ENCODE measurements at regions not wholly inside any gene's neighbourhood (a gene's known extent, or its start where the extent isn't known, plus 50 kb on each side); places are given as distances from the start of the nearest gene placed in this dataset.

GRCh38 chr1:177783051-177783450 is 186.8 kb downstream of the SEC16B start:
- no peak overlapping the region for H3K4me3 Mint-ChIP-seq
- no peak for DNase-seq (ENCODE audit: low spot score in 2 of 2)
- H3K27ac Mint-ChIP-seq, result no peak overlapping the region
- H3K9me3 Mint-ChIP-seq, result peaks cover 25% of the 10 kb centered on the region
- H3K4me1 Mint-ChIP-seq, result no peaks in the 10 kb centered on the region
- H3K36me3 Mint-ChIP-seq, result no peaks in the 10 kb centered on the region
- no peak for ATAC-seq

- DNase-seq (ENCODE audit: low spot score in 2 of 2) (no peak), ATAC-seq (no peak)
These were observed 189.7 kb downstream of the SEC16B start for GRCh38 chr1:177780096-177780700.

GRCh38 chr1:177779166-177779965 is 190.5 kb downstream of the SEC16B start:
- no peaks in the 10 kb centered on the region for H3K4me1 Mint-ChIP-seq
- no peak for ATAC-seq
- no peak overlapping the region for H3K4me3 Mint-ChIP-seq
- H3K27ac Mint-ChIP-seq, result no peak overlapping the region
- no peak for DNase-seq (ENCODE audit: low spot score in 2 of 2)
- no peaks in the 10 kb centered on the region for H3K36me3 Mint-ChIP-seq
- H3K9me3 Mint-ChIP-seq, result peaks cover 19% of the 10 kb centered on the region

More at GRCh38 chr1:177780096-177780700, 189.7 kb downstream of the SEC16B start:
- H3K27ac Mint-ChIP-seq, result no peak overlapping the region
- H3K9me3 Mint-ChIP-seq, result peaks cover 19% of the 10 kb centered on the region
- no peaks in the 10 kb centered on the region for H3K36me3 Mint-ChIP-seq
- no peak overlapping the region for H3K4me3 Mint-ChIP-seq
- no peaks in the 10 kb centered on the region for H3K4me1 Mint-ChIP-seq

GRCh38 chr1:177775924-177776323 is 193.9 kb downstream of the SEC16B start:
- Mint-ChIP-seq H3K4me3 (no peak overlapping the region), H3K27ac (no peak overlapping the region), H3K36me3 (no peaks in the 10 kb centered on the region), H3K4me1 (no peaks in the 10 kb centered on the region), H3K9me3 (peaks cover 15% of the 10 kb centered on the region)
- no peak for ATAC-seq
- no peak for DNase-seq (ENCODE audit: low spot score in 2 of 2)

- Mint-ChIP-seq H3K9me3 (peaks cover 7% of the 10 kb centered on the region), H3K4me1 (no peaks in the 10 kb centered on the region), H3K4me3 (no peak overlapping the region), H3K27ac (no peak overlapping the region), H3K36me3 (no peaks in the 10 kb centered on the region)
- ATAC-seq, result no peak
- no peak for DNase-seq (ENCODE audit: low spot score in 2 of 2)
These were observed 197.4 kb downstream of the SEC16B start for GRCh38 chr1:177772386-177772960.

- DNase-seq (ENCODE audit: low spot score in 2 of 2) (no peak), ATAC-seq (no peak)
- peaks cover 7% of the 10 kb centered on the region for H3K9me3 Mint-ChIP-seq
- H3K4me1 Mint-ChIP-seq, result no peaks in the 10 kb centered on the region
- no peaks in the 10 kb centered on the region for H3K36me3 Mint-ChIP-seq
- H3K27ac Mint-ChIP-seq, result no peak overlapping the region
- H3K4me3 Mint-ChIP-seq, result no peak overlapping the region
These were observed 198.2 kb downstream of the SEC16B start for GRCh38 chr1:177771688-177772087.

- H3K4me3 Mint-ChIP-seq, result no peak overlapping the region
- DNase-seq (ENCODE audit: low spot score in 2 of 2) (no peak), ATAC-seq (no peak)
- no peaks in the 10 kb centered on the region for H3K36me3 Mint-ChIP-seq
- no peaks in the 10 kb centered on the region for H3K4me1 Mint-ChIP-seq
- H3K27ac Mint-ChIP-seq, result no peak overlapping the region
- H3K9me3 Mint-ChIP-seq, result peaks cover 13% of the 10 kb centered on the region
These were observed 199.8 kb downstream of the SEC16B start for GRCh38 chr1:177770096-177770495.

- DNase-seq (ENCODE audit: low spot score in 2 of 2) (no peak), ATAC-seq (no peak)
- peaks cover 20% of the 10 kb centered on the region for H3K9me3 Mint-ChIP-seq
- peaks cover 4% of the 10 kb centered on the region for H3K36me3 Mint-ChIP-seq
- no peaks in the 10 kb centered on the region for H3K4me1 Mint-ChIP-seq
- no peak overlapping the region for H3K27ac Mint-ChIP-seq
- H3K4me3 Mint-ChIP-seq, result no peak overlapping the region
These were observed 213.9 kb downstream of the SEC16B start for GRCh38 chr1:177755851-177756560.

GRCh38 chr1:177754603-177755002 is 215.3 kb downstream of the SEC16B start:
- H3K4me1 Mint-ChIP-seq, result no peaks in the 10 kb centered on the region
- peaks cover 23% of the 10 kb centered on the region for H3K9me3 Mint-ChIP-seq
- ATAC-seq, result no peak

GRCh38 chr1:177753655-177754054 is 216.2 kb downstream of the SEC16B start:
- Mint-ChIP-seq H3K9me3 (peaks cover 20% of the 10 kb centered on the region), H3K36me3 (peaks cover 4% of the 10 kb centered on the region), H3K4me3 (no peak overlapping the region), H3K4me1 (no peaks in the 10 kb centered on the region), H3K27ac (no peak overlapping the region)
- DNase-seq (ENCODE audit: low spot score in 2 of 2) (no peak), ATAC-seq (no peak)

More at GRCh38 chr1:177754603-177755002, 215.3 kb downstream of the SEC16B start:
- Mint-ChIP-seq H3K27ac (no peak overlapping the region), H3K36me3 (peaks cover 4% of the 10 kb centered on the region), H3K4me3 (no peak overlapping the region)
- DNase-seq (ENCODE audit: low spot score in 2 of 2), result no peak

- Mint-ChIP-seq H3K36me3 (no peaks in the 10 kb centered on the region), H3K9me3 (peaks cover 21% of the 10 kb centered on the region), H3K4me1 (no peaks in the 10 kb centered on the region), H3K4me3 (no peak overlapping the region), H3K27ac (no peak overlapping the region)
- ATAC-seq (no peak), DNase-seq (ENCODE audit: low spot score in 2 of 2) (no peak)
These were observed 221.6 kb downstream of the SEC16B start for GRCh38 chr1:177748080-177748801.

GRCh38 chr1:177746155-177746554 is 223.7 kb downstream of the SEC16B start:
- DNase-seq (ENCODE audit: low spot score in 2 of 2), result no peak
- Mint-ChIP-seq H3K36me3 (no peaks in the 10 kb centered on the region), H3K4me1 (no peaks in the 10 kb centered on the region), H3K9me3 (peaks cover 17% of the 10 kb centered on the region), H3K4me3 (no peak overlapping the region), H3K27ac (no peak overlapping the region)
- ATAC-seq, result no peak

GRCh38 chr1:177744906-177745305 is 225.0 kb downstream of the SEC16B start:
- no peaks in the 10 kb centered on the region for H3K4me1 Mint-ChIP-seq
- peaks cover 14% of the 10 kb centered on the region for H3K9me3 Mint-ChIP-seq
- no peak for DNase-seq (ENCODE audit: low spot score in 2 of 2)
- H3K36me3 Mint-ChIP-seq, result no peaks in the 10 kb centered on the region
- H3K4me3 Mint-ChIP-seq, result no peak overlapping the region
- H3K27ac Mint-ChIP-seq, result no peak overlapping the region
- no peak for ATAC-seq

- peaks cover 8% of the 10 kb centered on the region for H3K9me3 Mint-ChIP-seq
- H3K27ac Mint-ChIP-seq, result no peak overlapping the region
- ATAC-seq (no peak), DNase-seq (ENCODE audit: low spot score in 2 of 2) (no peak)
- H3K36me3 Mint-ChIP-seq, result no peaks in the 10 kb centered on the region
- H3K4me3 Mint-ChIP-seq, result no peak overlapping the region
- no peaks in the 10 kb centered on the region for H3K4me1 Mint-ChIP-seq
These were observed 228.4 kb downstream of the SEC16B start for GRCh38 chr1:177741476-177741875.

- Mint-ChIP-seq H3K4me1 (no peaks in the 10 kb centered on the region), H3K9me3 (peaks cover 2% of the 10 kb centered on the region), H3K27ac (no peak overlapping the region), H3K36me3 (no peaks in the 10 kb centered on the region), H3K4me3 (no peak overlapping the region)
- ATAC-seq, result no peak
- DNase-seq (ENCODE audit: low spot score in 2 of 2), result no peak
These were observed 230.1 kb downstream of the SEC16B start for GRCh38 chr1:177739780-177740179.
